Suprapubic skin (tissue), 4 donors: ENCODE measurements at regions not wholly inside any gene's neighbourhood (a gene's known extent, or its start where the extent isn't known, plus 50 kb on each side); places are given as distances from the start of the nearest gene placed in this dataset.

Experiments used
- EP300 ChIP-seq: sonication (generic); formaldehyde crosslinking; IDR thresholded peaks from one replicate; pipeline ENCODE4 v1.6.1; 2017; ENCODE audit warnings: antibody characterized with exemption
- POLR2A ChIP-seq, 2 donors: fragments of 450-650 bp; IDR thresholded peaks; one replicate each; pipeline ENCODE4 v1.6.1; 2017; ENCODE audit warnings: antibody characterized with exemption in 2 of 2, mild to moderate bottlenecking in 2 of 2, moderate library complexity in 2 of 2
- POLR2AphosphoS5 ChIP-seq, 3 donors: sonication (generic); formaldehyde crosslinking; IDR thresholded peaks; one replicate each; pipeline ENCODE4 v1.6.1; 2017; ENCODE audit warnings: antibody characterized with exemption in 3 of 3
- TF ChIP-seq, protein P1 (sequence below), 2 donors: fragments of 200-600 bp in 1 of 2; fragments of 450-650 bp in 1 of 2; sonication (generic) in 1 of 2; IDR thresholded peaks; one replicate each; pipeline ENCODE4 v1.5.1; 2016 to 2019; ENCODE audit warnings: antibody characterized with exemption in 2 of 2, mild to moderate bottlenecking in 1 of 2, moderate library complexity in 1 of 2

DNA sequence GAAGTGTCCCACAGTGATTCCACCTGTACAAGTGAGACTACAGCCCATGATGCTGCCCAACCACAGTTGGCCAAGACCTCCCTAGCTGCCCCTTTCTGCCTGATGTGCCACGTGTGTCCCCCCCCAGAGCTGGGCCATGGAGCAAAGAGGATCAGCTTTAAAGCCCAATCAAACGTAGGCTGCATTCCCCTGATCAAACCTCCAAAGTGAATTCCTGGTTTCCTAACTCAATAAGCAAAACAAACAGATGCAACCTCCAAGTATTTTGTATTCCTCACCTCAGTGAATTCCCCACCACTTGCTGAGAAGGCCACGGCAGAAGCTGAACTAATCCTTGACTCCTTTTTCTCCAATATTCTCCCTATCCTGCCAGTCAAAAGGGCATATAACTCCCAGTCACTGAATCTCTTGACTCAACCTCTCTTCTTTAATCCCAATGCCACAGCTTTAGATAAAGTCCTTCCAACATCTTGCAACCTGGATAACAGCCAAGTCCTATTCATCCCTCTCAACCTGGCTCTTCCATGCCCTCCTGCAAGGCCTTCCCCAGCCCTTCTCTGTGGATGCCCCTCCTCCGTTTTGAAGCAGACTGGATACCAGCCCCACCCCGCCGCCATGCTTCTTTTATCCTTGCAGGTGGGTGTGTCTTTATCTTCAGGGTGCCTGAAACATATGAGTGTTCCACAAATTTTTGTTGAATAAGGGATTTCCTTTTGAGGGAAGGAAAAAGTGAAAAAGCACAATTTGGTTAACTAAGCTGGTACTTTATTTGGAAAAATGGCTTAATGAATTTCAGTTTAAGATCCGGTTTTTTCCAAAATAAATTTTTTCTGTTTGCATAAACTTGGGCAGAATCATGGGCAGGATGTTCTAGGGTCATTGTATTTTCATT lies 285.2 kb upstream of the MKLN1 start:
- TF ChIP-seq EP300 (no peak), POLR2AphosphoS5 (IDR thresholded peaks at IDR 0.05) (no peak), POLR2A (IDR thresholded peaks at IDR 0.05) (no peak)
- TF ChIP-seq, protein P1, sequence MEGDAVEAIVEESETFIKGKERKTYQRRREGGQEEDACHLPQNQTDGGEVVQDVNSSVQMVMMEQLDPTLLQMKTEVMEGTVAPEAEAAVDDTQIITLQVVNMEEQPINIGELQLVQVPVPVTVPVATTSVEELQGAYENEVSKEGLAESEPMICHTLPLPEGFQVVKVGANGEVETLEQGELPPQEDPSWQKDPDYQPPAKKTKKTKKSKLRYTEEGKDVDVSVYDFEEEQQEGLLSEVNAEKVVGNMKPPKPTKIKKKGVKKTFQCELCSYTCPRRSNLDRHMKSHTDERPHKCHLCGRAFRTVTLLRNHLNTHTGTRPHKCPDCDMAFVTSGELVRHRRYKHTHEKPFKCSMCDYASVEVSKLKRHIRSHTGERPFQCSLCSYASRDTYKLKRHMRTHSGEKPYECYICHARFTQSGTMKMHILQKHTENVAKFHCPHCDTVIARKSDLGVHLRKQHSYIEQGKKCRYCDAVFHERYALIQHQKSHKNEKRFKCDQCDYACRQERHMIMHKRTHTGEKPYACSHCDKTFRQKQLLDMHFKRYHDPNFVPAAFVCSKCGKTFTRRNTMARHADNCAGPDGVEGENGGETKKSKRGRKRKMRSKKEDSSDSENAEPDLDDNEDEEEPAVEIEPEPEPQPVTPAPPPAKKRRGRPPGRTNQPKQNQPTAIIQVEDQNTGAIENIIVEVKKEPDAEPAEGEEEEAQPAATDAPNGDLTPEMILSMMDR (IDR thresholded peaks at IDR 0.05) = no peak
